Transverse colon (tissue), 4 donors: ENCODE measurements at regions not wholly inside any gene's neighbourhood (a gene's known extent, or its start where the extent isn't known, plus 50 kb on each side); places are given as distances from the start of the nearest gene placed in this dataset.

Experiments used
- EP300 ChIP-seq: sonication (generic); formaldehyde crosslinking; IDR thresholded peaks from one replicate; pipeline ENCODE4 v1.6.1; 2017; ENCODE audit warnings: antibody characterized with exemption, low read depth
- POLR2AphosphoS5 ChIP-seq, 3 donors: sonication (generic); formaldehyde crosslinking; IDR thresholded peaks; one replicate each; pipeline ENCODE4 v1.6.1; 2016; ENCODE audit warnings: antibody characterized with exemption in 3 of 3
- TF ChIP-seq, protein P1 (sequence below), 5 experiments: fragments of 200-600 bp in 3 of 5; fragments of 450-650 bp in 2 of 5; sonication (generic) in 3 of 5; IDR thresholded peaks; 1 replicate in 2 of 5; 2 replicates in 3 of 5; pipeline ENCODE4 v1.5.1; 2016 to 2017; ENCODE audit warnings: antibody characterized with exemption in 5 of 5, inconsistent platforms in 3 of 5, mild to moderate bottlenecking in 2 of 5, moderate library complexity in 1 of 5

DNA sequence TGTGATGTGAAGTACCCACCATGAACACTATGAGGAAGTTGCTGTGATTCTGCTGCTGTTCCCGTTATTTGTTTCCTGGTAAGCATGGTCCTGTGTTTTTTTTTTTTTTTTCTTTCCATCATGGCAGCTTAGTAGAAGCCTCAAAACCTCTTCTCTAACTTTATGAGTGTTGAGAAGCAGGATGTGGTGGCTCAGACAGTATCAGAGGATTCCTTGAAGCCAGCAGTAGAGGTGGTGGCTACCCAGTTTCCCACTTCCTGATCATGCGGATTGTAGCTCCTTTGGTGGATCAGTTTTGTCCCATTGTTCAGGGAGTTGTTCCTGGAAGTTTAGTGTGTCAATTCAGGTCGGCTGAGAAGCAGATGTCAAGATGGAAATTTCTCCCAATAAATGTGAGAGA is 175.8 kb downstream of the ATP23 start:
- TF ChIP-seq, protein P1, sequence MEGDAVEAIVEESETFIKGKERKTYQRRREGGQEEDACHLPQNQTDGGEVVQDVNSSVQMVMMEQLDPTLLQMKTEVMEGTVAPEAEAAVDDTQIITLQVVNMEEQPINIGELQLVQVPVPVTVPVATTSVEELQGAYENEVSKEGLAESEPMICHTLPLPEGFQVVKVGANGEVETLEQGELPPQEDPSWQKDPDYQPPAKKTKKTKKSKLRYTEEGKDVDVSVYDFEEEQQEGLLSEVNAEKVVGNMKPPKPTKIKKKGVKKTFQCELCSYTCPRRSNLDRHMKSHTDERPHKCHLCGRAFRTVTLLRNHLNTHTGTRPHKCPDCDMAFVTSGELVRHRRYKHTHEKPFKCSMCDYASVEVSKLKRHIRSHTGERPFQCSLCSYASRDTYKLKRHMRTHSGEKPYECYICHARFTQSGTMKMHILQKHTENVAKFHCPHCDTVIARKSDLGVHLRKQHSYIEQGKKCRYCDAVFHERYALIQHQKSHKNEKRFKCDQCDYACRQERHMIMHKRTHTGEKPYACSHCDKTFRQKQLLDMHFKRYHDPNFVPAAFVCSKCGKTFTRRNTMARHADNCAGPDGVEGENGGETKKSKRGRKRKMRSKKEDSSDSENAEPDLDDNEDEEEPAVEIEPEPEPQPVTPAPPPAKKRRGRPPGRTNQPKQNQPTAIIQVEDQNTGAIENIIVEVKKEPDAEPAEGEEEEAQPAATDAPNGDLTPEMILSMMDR (IDR thresholded peaks at IDR 0.05), result no peak
- TF ChIP-seq POLR2AphosphoS5 (IDR thresholded peaks at IDR 0.05) (no peak), EP300 (no peak)
